Stimulated activated CD4-positive, alpha-beta T cell treated with anti-CD3 and anti-CD28 coated beads, Interleukin-12 subunit alpha, Interleukin-12 subunit beta, amount 100 ng/mL, for 48 hours (primary cell): ENCODE measurements at regions not wholly inside any gene's neighbourhood (a gene's known extent, or its start where the extent isn't known, plus 50 kb on each side); places are given as distances from the start of the nearest gene placed in this dataset.
"Not testable (repeated sequence)": the region's sequence is repeated elsewhere in the genome, so short reads cannot be mapped to it uniquely, and the experiment has no call there.

Source experiments
- DNase-seq, 3 donors: peaks; one replicate each; pipeline ENCODE4 v3.0.0-alpha.2; 2020; ENCODE audit warnings: low read depth in 2 of 3, low spot score in 1 of 3

DNA sequence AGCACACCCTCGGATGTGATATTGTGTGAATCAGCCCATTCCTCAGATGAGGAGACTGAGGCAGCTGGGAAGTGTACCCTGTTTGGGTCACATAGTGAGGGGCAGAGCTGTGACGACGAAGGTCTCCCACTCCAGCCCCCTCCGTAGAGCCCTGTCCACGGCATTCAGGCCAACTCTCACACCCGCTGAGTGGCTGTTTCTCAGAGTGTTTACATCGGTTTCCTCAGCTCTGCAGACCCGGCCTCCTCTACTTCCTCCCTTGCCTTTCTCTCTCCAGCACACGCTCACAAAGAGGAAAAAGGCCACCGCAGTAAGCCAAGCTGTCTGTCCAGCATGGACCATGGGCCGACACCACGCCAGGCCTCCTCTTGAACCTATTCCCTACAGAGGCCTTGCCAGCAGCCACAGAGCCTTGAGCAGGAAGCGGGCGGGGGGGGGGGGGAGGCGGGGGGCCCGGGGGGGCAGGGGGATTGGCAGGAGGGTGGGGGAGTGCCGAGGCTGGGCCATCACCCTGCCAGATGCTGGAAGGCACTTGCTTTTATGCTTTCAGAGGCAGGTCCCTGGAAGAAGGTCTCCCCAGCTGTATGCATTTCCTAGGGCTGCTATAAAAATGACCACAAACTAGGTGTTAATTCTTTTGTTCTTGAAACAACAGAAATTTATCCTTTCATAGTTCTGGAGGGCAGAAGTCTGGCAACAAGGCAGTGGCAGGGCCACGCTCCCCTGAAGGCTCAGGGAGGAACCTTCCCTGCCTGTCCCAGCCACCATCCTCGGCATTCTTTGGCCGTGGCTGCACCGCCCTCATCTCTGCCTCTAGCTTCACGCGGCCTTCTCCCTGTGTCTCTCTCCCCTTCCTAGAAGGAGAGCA, 178.4 kb downstream of the PSMG1 start:
- no peak for DNase-seq

DNA sequence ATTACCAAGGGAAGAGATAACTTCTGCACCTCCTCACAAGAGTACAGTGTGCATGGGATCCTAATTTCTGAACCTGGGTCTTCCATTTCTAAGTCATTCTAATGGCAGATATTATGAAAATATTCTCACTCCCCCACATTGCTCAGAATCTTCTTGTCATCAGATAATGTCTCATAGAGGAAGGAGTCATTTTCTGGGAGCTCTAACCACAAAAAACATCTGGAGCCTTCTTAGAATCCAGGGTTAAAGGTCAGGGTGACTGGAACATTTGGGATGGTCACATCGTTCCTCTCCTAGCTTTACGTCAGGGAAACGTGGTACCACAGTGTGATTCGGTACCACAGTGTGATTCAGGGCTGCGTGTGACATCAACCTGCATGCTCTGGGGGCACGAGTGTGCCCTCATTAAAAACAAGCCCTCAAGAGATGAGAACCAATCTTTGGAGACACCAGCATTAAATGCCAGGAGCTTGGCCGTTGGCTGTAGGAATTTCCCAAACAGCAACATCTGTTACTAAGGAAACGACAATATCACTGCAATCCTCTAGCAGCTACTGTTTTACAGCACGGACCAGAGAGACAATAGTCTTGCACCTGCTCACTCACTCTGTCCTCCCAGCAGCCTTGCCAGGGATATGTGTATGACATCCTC, 179.1 kb downstream of the PSMG1 start:
- no peak for DNase-seq

DNA sequence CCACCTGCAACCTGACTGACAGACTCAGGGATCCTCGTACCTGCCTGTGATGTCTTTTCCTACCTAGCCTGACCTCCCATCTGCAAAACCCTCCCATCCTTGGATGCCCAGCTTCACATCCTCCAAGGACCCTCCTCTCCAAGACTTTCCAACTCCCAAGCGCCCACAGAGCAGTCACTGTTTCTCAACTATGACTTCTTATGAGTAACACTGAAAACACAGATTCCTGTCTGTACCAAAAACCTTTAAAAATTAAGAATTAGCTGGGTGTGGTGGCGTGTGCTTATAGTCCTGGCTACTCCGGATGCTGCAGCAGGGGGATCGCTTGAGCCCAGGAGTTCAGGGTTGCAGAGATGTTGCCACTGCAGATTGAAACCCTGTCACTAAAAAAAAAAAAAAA, 181.9 kb downstream of the PSMG1 start:
- DNase-seq, result no peak

DNA sequence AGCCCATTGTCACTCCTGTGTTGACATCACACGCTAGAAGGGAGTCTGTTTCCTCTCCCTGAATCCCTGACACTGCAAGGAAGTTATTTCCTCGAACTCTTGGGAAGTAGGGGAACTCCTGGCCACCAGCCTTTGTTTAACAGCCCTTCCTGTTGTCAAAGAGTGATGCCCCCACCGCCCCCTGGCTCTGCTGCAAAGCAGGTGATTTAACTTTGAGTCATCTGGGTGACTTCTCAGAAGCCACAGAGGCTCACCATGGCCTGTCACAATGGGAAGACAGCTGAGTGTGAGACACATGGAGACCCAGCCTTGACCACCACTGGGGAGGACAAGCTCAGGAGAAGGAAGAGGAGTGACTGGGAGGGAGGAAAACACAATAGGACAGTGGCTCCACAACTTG, 182.8 kb downstream of the PSMG1 start:
- DNase-seq, result peak in 1 of 3 donors; percentile 18

DNA sequence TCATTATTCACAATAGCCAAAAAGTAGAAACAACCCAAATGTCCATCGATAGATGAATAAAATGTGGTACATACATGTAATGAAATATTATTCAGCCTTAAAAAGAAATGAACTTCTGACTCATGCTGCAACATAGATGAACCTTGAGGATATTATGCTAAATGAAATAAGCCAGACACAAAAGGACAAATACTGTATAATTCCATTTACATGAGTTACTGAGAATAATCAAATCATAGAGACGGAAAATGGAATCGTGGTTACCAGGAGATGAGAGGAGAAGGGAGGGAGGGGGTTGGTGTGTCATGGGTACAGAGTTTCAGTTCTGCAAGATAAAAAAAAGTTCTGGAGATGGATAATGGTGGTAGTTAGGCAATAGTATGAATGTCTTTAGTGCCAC, 184.1 kb downstream of the PSMG1 start:
- DNase-seq, result no peak

DNA sequence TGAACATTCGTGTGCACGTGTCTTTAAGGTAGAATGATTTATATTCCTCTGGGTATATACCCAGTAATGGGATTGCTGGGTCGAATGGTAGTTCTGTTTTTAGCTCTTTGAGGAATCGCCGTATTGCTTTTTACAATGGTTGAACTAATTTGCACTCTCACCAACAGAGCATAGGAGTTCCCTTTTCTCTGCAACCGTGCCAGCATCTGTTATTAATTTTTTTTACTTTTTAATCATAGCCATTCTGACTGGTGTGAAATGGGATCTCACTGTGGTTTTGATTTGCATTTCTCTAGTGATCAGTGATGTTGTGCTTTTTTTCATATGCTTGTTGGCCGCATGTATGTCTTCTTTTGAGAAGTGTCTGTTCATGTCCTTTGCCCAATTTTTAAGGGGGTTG, 185.0 kb downstream of the PSMG1 start:
- DNase-seq, result not testable (repeated sequence)

DNA sequence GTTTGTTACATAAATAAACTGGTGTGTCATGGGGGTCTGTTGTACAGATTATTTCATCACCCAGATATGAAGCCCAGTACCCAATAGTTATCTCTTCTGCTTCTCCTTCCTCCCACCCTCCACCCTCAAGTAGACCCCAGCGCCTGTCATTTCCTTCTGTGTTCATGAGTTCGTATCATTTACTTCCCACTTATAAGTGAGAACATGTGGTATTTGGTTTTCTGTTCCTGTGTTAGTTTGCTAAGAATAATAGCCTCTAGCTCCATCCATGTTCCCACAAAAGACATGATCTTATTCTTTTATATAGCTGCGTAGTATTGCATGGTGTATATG, 185.4 kb downstream of the PSMG1 start:
- DNase-seq, result not testable (repeated sequence)

DNA sequence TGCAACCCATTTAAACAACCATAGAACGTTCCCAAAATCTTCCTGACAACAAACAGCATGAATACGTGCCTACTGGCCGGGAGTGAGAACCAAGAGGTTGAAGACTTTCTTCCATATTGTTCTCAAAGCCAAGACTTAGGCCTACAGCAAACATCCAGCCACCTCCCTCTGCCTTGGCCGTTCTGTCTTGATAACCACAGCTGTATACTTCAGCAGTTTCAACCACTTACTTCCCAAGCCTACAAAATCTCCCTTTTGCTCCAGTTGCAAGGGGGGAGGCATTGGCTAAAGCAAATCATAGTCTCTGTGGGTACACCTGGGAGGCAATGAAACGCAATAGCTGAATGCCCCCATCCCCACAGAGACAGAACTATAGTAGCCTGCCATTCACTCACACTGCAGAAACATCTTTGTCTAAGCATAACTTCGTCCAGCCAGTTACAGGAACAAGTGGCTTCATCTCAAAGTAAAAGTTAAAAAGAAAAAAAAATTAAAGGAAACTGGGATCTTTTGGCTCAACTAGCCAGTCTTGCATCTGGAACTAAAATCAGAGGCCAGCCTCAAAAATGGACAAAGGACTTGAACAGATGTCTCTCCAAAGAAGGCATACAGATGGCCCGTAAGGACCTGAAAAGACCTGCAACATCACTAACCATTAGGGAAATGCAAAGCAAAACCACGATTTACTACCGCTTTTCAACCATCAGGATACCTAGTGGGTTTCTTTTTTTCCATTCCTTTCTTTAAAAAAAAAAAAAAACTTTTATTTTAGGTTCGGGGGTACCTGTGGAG, 186.0 kb downstream of the PSMG1 start:
- no peak for DNase-seq

DNA sequence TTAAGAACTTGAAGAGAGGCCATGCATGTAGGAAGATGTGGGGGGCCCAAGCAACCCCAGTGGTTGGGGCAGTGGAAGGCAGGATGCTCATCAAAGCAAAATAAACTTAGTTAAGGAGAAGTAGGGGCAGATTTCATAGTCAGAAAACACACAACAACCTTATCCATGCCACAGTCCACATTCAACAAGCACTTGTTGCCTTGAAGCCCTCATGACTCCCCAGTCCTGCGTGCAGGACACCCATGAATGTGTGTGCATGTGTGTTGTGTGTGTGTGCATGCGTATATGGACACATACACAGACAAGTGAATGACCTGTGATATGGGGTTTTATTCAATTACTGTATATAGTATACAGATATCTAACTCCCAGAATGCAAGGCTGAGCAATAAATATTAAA, 186.9 kb downstream of the PSMG1 start:
- no peak for DNase-seq

DNA sequence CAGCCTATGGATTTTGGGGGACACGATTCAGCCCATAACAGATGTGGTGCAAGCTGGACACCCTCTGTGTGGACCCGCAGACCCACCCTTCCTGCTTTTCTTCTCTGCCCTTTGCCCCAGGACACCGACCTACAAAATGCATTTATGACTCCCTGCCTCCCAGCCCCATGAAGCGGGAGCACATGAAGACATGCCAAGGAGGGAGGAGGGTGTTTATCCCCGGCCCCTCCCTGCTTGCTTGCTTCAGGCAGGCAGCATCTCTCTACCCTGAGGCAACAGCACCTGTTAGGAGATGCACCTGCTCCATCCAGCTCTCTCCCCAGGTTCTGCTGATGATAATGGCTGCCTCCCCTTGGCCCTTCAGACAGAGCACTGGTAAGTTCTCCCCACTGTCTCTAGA, 187.5 kb downstream of the PSMG1 start:
- no peak for DNase-seq

DNA sequence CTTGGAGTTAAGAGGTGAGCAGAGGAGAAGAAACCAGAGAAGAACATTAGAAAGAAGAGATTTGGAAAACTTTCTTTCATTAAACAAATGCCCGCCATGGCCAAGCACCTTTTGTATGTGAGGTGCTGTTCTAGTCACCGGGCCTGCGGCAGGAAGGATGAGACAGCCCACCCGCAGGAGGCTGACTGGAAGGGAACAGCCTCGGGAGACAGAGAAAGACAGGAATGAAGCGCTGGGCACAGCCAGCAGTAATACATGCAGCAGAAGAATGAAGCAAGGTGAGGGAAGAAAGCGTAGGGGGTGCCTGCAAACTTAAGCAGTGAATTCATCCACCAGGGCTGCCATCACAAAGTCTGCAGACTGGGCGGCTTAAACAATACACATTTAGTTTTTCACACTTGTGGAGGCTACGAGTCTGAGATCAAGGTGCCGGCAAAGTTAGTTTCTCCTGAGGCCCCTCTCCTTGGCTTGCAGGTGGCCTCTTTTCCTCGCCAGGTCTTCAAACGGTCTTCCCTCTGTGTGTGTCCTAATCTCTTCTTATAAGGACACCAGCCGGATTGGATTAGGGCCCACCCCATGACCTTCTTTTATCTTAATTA, 188.1 kb downstream of the PSMG1 start:
- DNase-seq, result no peak

DNA sequence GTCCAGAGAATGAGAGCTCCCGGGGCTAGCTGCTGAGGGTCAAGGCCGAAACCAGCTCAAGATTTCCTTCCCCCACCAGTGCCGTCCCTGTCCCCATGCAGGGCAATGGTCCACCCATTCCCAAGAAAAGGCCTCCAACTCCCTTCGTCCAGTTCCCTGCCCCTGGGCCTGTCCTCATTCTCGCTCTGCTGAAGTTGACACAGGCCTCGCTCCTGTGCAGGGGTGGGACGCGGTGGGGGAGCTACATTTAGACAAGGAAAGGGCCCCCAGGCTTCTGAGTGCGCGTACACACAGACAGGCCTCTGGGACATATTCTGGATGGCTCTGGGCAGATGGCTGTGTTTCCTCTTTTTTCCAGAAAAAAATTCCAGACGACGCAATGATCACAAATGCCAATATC, 188.3 kb downstream of the ETS2 start:
- no peak for DNase-seq

DNA sequence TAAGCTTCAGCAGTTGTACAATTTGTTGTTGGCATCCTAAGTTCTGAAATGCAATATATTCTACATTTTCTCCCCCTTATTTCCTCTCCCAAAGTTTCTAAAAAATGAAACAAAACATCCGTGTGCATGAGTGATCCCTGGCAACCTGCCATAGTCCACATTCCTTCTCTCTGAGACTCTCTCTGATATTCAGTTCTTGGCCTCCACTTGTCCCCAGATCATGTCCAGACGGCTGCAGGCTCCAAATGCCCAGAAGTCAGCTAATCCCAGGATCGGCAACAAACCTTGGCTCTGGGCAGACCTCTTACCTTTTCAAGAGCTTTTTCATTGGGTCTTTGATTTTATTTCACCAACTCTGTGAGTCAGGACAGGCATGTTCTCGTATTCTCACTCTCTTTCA, 187.8 kb downstream of the ETS2 start:
- DNase-seq, result no peak

DNA sequence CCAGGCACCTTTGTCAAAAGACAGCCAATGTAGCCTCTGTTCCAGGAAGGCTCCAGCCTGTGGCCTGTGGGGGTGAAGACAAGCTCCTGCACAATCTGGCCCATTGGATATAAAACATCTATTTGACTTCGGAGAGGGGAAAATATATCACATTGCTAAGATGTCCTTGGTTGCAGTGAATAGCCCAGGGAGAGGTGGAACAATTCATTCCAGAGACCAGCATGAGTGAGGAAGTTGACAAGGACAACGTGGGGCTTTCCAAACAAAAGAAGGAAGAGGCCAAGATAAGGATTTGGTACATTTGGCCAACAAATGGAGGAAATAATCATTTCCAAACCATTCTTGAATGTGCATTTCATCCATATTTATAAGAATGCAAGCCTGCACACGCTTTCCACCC, 187.0 kb downstream of the ETS2 start:
- no peak for DNase-seq

DNA sequence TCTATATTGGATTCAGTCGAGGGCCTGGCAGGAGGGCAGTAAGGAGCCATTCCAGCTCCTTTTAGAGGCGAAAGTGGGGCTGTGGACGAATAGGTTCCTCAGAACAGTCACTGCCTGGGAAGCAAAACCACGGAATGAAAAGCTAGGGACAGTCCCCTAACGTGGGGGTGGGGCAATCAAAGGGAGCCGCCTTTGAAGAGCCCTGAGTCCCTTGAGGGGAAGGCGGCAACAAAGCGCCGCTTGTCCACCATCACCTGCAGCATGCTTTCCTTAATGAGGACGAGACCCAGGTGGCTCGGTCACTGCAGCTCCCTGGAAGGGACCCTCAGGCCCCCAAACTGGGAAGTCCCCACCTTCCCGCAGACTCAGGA, 184.7 kb downstream of the ETS2 start:
- no peak for DNase-seq

DNA sequence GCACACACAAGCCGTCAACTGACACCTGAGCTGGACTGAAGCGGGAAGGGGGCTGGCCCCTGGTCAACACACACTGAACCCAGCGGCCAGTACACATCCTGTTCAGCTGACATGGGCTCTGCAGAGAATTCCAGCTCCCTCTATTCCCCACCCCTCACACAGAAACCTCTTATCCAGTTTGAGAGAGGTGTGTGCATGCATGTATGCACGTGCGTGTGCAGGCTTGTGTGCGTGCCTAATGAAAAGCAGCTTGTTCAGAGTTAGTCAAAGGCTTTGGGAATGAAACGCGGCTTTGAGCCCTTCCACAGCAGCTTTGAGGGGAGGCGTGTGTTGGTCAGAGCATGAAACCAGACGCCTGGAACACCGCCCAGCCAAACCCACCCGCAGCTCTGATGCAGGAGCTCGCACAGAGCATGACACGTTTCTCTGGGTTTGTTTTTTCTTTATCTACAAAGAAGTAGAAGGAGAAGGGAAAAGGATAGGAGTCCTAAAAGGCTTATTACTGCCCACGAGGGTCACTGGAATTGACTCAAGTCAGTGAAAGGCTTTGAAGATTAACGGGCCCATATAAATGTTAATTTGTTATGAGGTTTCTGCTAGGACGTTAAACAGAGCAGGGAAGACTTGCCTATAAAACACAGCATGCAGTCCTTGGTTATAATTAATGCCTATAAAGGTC, 184.2 kb downstream of the ETS2 start:
- DNase-seq, result no peak

DNA sequence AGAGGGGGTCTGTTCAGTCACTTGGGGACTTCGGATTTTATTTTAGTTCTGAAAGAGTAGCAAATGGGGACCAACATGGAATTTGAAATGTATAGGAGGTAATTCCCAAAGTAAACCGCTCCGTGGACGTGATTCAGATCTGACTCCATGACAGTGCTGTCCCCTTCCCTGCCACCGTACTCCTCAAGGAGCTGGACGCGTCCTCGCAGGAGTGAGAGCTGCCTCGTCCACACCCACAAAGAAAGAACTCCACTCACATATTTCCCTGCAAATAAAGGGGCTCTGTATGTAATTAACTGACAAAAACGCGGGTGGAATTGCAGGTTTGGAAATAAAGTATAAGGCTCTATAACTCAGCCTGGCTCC, 183.6 kb downstream of the ETS2 start:
- no peak for DNase-seq

DNA sequence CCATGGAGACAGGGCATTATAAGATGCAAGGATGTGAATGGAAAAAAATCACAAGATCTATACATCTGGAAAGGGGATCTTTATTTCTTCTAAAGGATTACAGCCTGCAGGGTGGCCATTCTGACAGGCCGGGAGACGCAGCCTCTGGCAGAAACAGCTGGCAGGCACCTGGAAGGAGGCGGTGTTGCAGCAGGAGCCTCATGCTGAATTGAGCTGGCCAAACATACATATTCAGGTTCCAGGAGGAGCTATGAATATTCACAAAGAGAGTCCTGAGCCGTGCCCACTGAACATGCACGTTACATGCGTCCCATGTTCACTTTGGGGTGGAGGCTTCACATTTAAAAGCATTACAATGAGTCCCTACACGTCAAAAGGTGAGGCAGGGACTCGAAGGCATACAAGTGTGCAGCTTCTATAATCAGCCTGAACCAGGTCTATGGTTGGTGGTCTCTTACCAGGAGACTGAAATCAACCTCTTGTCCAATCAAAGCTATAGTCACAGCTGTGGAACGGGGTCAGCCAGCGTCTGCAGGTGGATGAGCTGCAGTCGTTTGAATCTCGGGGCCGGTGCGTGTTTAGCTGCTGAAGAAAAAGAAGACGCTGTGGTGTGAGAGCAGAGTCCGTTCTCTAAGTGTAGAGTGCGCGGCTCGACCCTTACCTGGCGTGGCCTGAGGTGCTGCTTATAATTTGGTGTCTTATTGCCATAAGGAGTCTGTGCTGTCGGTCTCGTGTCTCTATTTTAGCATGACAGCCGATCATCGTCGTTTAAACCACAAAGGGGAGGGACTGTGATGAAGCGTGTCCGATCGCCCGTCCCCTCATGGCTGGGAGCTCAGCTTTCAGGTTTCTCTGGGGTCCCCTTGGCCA, 183.0 kb downstream of the ETS2 start:
- no peak for DNase-seq

DNA sequence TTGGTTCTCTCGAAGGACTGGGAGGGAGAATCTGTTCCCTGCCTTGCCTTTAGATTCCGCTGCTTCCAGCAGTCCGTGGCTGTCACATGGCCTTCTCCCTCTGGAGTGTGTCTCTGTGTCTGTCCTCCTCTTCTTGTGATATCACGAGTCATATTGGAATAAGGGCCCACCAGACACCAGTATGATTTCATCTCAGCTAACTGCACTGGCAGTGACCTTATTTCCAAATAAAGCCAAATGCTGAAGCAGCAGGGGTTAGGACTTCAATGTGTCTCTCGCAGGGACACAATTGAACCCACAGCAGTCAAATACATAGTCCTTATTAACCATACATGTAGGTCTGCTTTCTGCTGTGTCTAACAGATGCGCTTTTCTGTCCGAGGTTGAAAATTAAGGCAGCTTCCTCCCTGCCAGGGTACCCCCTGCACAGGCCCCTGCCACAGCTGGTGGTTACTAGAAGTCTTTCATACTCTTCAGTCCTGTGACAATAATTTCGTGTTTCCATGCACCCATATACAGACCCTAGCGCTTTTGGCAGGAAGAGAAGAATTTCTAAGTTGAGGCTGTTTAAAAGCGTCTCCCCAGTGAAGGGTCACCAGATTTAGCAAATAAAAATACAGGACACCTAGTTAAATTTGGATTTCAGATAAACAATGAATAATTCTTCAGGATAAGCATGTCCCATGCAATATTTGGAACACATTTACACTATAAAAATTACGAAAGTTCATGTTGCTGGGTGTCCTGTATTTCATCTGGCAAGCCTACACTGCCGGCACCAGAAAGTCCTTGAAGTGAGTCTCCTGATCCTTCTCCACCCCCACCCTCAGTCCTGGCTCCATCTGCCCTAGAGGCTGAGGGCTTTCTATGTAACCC, 182.1 kb downstream of the ETS2 start:
- no peak for DNase-seq
